ENCODE measurements at regions not wholly inside any gene's neighbourhood (a gene's known extent, or its start where the extent isn't known, plus 50 kb on each side); places are given as distances from the start of the nearest gene placed in this dataset.

DNA sequence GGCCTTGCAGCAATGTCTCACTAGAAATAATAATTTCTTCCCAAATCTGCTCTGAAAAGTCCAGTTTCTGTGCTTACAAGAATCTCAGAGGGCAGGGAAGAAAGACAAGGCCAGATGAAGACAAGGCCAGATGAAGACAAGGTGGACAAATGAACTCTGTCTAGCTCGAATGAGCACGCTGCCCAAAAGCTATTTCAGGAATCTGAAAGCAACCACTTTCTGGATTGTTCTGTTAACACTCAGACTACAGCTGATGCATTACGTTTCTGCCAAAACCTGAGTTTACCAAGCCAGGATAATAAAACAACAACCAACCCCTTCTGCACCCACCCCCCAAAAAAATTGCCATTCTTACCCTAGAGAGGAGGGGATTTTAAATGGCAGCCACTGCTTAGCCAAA is 1073.6 kb downstream of the SORCS3 start:
- DNase-seq: no peak

DNA sequence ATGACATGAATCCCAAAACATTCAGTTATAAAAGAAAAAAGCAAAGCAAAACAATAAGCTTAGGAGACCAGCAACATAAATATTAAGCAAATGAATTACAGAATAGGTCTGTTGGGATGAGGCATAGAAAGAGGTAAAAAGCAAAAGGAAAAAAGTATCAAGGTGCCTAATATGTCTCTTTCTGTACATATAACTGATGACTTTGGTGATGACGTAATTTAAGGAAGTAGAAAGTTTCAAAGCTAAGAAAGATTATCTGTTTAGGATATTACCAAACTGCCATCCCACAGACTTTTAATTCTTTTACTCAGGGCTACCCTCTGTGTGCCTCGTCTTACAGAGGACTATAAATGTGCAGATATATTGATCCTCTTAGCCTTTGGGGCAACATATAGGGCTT is 1066.5 kb downstream of the SORCS3 start:
- no peak for DNase-seq

DNA sequence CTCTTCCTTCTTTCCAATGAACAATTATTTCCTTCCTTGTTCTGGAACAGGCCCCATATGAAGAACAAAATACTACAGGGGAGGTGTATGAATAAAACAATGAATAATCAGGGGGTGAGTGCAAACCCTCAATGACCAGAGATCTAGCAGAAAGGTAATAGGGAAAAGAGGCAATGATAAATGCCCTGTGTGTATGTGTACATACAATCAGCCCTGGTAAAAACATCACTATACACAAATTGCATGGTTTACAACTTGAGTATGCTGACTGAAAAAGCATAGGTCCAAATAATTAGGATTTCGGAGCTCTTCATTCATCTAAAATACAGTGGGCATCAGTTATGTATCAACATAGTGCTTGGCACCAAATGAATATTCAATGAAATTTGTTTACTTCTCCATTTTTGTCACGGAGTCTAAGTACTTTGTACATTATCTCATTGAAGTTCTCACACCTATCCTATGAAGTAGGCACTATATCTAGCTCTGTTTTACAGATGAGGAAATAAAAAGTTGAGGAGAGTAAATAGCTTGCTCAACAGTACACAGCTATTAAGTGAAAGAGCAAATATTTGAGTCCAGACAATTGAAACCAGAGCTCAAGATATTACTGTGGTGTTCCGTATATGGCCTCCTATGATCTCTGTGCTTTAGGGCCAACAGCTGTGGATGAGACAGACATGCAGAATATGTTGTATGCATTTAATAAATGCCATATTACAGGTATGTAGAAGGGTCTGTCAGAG is 1065.4 kb downstream of the SORCS3 start:
- no peak for DNase-seq

- no peak for DNase-seq
Measured at GRCh38 chr10:105702211-105702610, 1061.1 kb downstream of the SORCS3 start.

- DNase-seq: no peak
Measured at GRCh38 chr10:105700218-105700617, 1059.1 kb downstream of the SORCS3 start.

DNA sequence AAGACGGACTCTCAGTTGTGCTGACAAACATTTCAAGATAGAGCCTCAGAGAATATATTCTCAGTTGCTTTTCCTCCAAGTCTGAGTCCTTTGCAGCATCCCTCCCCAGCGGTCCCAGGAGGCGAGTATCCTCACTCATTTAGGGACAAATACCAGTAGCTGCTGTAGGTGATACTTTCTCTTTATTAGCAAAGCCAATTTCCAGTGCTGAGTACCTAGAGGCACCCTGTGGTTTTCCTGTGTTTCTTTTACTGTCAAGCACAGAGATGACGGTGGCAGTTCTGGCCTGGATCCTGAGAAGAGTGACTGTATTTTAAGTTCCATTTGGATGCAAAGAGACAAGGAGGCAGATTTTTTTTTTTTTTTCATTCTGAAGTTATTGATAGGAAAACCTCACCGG is 1058.4 kb downstream of the SORCS3 start:
- DNase-seq: no peak

GRCh38 chr10:105698592-105698991 is 1057.5 kb downstream of the SORCS3 start:
- no peak for DNase-seq

GRCh38 chr10:105697290-105697780 is 1056.2 kb downstream of the SORCS3 start:
- DNase-seq: no peak

DNA sequence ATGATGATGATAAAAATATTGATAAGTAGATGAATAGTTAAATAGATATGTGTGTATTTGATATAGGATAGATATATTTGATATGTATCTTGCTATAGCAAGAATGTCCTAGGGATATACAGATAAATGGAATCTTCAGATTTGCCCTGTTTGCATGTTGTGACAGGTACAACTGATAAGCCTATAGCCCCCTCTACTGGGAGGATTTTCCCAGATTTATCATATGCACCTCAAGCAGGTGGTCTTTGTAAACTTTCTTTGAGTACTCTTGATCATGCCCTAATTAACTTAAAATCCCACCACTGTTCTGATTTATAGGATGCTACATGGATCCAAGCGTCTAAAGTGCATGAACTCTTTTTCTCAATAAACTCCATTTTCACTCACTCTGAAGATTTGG is 1050.7 kb downstream of the SORCS3 start:
- peak; percentile 5 for DNase-seq

- no peak for DNase-seq
Measured at GRCh38 chr10:105682911-105683310, 1041.8 kb downstream of the SORCS3 start.

DNA sequence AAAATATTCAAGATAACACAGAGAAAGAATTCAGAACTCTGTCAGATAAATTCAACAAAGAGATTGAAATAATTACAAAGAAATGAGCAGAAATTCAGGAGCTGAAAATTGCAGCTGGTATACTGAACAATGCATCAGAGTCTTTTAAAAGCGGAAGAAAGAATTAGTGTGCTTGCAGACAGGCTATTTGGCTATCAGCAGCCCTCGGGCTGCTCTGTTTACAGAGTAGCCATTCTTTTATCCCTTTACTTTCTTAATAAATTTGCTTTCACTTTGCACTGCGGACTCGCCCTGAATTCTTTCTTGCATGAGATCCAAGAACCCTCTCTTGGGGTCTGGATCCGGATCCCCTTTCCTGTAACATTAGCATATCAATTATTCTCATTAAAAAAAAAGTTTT is 1040.0 kb downstream of the SORCS3 start:
- DNase-seq: no peak

DNA sequence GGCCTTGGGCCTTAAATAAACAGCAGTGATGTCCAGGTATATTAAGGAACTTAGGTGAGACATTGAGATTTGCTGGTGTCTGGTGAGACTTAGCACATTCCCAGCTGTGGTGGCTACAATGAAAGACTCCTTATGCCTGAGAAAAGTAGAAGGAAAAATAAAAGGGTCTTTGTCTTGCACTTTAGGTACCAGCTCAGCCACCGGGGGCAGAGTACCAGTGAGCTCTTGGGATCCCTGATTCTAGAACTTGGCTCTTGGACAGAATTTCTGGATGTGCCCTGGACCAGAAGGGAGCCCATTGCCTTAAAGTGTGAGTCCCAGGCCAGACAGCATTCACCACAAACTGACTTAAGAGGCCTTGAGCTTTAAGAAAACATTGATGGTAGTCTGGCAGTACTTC is 1038.7 kb downstream of the SORCS3 start:
- DNase-seq: no peak

GRCh38 chr10:105675333-105675732 is 1034.2 kb downstream of the SORCS3 start:
- no peak for DNase-seq

- no peak for DNase-seq
Measured at GRCh38 chr10:105674448-105674847, 1033.4 kb downstream of the SORCS3 start.

DNA sequence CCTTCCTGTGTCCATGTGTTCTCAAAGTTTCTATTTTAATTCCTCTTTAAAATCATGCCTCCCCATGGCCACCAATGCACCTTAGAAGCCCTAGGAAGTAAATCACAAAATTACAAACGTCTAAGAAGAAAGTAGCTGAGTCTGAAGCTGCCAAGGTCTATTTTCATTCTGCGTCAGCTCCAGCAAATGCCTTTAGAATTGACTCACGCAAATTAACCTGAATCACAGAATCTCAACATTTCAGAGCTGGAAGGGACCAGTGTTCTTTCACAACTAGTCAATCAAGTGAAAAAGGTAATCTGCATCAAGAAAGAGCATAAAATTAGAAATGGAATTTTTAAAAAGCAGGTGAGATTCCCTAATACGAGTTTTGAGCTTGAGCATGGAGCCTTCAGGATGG is 1017.6 kb downstream of the SORCS3 start:
- DNase-seq: no peak

- no peak for DNase-seq
Measured at GRCh38 chr10:105656856-105657255, 1015.8 kb downstream of the SORCS3 start.

- no peak for DNase-seq
Measured at GRCh38 chr10:105650306-105650705, 1009.2 kb downstream of the SORCS3 start.

- DNase-seq: no peak
Measured at GRCh38 chr10:105647354-105647753, 1006.3 kb downstream of the SORCS3 start.

GRCh38 chr10:105644978-105645377 is 1003.9 kb downstream of the SORCS3 start:
- DNase-seq: no peak

DNA sequence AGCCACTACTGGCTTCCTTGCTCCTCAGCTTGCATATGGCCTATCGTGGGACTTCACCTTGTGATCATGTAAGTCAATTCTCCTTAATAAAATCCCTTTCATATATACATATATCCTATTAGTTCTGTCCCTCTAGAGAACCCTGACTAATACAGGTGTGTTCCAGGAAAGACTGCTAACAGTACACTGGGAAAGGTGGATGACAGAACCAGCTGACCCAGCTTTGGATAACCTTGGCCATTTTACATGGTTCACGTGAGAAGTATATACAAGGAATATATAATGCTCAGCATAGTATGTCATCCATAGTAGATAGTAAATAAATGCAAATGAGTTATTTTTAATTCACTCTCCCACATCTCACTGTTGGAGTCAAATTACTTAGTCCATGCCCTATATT is 1003.5 kb downstream of the SORCS3 start:
- DNase-seq: no peak

DNA sequence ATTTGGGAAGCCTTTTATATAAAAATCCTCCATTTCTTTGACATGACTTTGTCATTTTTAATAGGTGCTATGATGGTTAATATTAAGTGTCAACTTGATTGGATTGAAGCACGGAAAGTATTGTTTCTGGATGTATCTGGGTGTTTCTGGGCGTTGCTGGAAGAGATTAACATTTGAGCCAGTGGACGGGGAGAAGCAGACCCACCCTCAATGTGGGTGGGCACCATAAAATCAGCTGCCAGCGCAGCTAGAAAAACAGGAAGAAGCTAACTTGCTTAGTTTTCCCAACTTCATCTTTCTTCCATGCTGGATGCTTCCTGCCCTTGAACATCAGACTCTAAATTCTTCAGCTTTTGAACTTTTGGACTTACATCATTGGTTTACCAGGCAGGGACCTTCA is 1003.0 kb downstream of the SORCS3 start:
- DNase-seq: no peak

DNA sequence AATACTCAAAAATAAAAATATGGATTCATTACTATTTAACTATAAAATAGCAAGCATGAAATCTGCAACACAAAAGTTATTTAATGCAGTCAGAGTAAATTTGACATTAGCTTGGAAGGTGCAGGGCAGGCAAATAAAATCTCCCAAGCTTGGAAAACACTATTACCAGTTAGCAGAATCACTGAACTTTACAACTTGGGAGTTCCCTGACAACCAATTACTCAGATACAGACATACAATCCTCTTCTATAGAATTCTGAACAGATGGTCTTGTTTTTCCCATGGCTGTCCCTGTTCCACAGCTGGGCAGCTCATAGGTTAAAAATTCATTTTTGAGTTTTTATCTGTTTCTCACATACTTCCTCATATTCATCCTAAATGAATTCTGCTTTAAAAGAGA is 1002.6 kb downstream of the SORCS3 start:
- DNase-seq: no peak

- DNase-seq: no peak
Measured at GRCh38 chr10:105634281-105634680, 993.2 kb downstream of the SORCS3 start.

DNA sequence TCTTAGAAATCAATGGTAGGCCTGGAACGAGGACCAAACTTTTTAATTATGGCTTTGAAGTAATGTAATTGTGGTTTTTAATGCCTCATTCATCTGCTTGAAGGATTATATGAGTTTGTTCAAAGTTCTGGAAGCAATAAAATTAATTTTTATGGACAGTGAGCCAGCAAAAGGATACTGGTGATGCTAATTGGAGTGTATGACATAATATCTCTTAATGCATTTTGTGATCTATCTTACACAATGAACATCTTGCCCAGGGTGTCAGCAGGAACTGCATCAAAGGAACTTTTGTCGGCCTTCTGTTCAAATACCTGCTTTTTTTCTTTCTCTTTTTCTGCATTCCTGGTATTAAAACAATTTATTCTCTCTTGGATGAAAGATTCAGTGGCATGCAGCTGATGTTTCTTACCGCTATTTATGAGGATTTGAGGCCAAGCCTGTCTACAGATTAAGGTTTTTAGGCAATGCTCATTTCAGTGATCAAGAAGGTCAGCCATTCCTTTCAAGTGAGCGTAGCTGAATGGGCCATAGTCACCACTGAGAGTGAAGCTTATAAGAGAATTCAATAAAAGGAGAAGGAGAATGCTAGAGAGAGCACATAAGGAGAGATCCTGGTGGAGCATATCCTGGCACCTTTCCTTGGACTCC is 974.8 kb downstream of the SORCS3 start:
- no peak for DNase-seq

All from hematopoietic multipotent progenitor cell treated with erythropoietin and hydrocortisone succinate and interleukin-3 and kit ligand, for 4 days (in vitro differentiated cells).